Kidney capillary endothelial cell (primary cell): ENCODE measurements at regions not wholly inside any gene's neighbourhood (a gene's known extent, or its start where the extent isn't known, plus 50 kb on each side); places are given as distances from the start of the nearest gene placed in this dataset.
A peak's percentile ranks its signal among the peaks of the same experiment; 100 is the strongest.
"Not testable (repeated sequence)": the region's sequence is repeated elsewhere in the genome, so short reads cannot be mapped to it uniquely, and the experiment has no call there.

Source experiments
- DNase-seq: peaks from one replicate; pipeline ENCODE4 v3.0.0-alpha.2; 2018; ENCODE audit warnings: low spot score

DNA sequence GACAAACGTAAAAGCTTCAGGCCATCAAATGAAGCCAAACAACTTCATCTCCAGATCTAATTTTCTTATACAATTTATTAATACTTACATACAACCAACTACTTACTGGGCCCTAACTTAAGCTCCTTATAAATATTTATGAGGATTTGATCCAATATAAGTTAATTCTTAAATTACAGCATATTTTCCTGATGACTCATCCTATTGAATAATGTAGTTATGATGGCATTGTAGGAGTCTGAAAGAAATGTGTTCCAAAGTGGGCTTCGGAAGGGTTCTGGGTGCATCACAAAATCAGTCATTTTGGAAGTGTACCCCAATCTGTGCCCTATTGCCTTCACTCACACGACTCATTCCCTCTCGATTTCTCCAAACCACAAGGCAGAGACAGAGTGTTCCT lies 455.1 kb upstream of the CTSO start:
- no peak for DNase-seq

GRCh38 chr4:156401371-156401770 lies 447.7 kb upstream of the CTSO start:
- DNase-seq: no peak

- DNase-seq: no peak
Measured at GRCh38 chr4:156396534-156396933, 442.9 kb upstream of the CTSO start.

- no peak for DNase-seq
Measured at GRCh38 chr4:156391325-156391653, 437.6 kb upstream of the CTSO start.

- no peak for DNase-seq
Measured at GRCh38 chr4:156390599-156391324, 437.1 kb upstream of the CTSO start.

- DNase-seq: no peak
Measured at GRCh38 chr4:156388826-156389225, 435.2 kb upstream of the CTSO start.

- no peak for DNase-seq
Measured at GRCh38 chr4:156378033-156378665, 424.5 kb upstream of the CTSO start.

GRCh38 chr4:156377036-156377710 lies 423.5 kb upstream of the CTSO start:
- no peak for DNase-seq

DNA sequence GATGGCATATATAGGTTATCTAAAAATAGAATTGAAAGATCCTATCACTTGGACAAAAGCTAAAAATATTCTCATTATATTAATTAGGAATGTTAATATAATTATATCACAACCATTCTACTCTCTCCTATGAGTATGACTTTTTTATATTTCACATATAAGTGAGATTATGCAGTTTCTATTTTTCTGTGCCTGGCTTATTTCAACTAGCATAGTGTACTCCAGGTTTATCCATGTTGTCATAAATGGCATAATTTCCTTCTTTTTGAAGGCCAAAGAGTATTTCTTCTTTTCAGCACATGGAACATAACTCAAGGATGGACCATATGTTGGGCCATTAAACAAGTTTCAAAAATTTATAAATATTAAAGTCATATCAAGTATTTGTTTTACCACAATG lies 421.2 kb upstream of the CTSO start:
- no peak for DNase-seq

DNA sequence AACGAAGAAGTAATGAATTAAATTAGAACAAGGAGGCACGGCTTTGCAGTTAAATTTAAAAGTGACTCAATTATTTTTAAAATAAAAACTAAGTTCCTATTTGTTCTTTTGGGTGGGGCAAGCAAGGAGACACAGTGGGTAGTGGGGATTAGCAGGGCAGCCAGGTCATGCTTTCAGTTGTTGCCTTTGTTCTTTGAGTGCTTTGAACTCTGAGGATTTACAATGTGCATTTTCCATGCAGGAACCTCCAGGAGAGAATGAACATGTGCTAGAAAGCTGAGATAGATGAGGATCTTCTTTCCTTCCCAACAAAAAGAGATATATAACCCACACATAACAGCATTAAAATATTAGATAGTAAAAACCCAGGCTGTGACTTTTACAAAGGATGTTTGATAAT lies 420.4 kb upstream of the CTSO start:
- DNase-seq: no peak

DNA sequence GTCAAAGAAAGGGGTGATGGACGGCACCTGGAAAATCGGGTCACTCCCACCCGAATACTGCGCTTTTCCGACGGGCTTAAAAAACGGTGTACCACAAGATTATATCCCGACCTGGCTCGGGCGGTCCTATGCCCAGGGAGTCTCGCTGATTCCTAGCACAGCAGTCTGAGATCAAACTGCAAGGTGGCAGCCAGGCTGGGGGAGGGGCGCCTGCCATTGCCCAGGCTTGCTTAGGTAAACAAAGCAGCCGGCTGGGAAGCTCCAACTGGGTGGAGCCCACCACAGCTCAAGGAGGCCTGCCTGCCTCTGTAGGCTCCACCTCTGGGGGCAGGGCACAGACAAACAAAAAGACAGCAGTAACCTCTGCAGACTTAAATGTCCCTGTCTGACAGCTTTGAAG lies 413.8 kb upstream of the CTSO start:
- not testable (repeated sequence) for DNase-seq

- no peak for DNase-seq
Measured at GRCh38 chr4:156362581-156362980, 408.9 kb upstream of the CTSO start.

DNA sequence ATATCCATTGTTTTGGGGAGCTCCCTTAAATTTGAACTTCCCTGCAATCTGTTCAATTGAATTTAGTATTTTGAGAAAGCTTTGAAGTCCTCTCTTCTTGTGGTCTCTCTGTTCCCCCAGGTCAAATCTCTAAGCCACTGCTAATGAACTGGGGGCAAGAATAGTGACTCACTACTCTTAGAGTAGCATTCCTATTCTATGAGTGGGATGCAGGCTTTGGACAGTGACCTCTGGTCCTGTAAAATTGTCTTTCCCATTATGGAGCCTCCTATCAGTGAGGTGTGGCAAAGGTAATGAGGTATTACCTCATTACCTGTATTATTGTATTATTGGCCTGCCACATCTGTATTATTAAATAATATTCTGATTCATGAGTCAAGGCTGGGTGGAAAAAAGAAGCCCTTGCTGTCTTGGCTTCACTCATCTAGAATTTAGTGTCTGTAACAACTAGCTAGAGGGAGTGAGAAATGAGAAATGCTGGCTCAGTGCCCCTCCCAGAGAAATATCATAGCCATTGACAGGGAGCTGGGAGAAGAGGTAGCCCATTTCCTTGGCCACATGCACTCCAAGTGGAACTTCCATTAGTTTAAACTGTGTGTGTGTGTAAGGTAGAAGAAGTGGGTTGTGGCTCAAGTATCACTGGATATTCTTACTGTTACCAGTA lies 393.9 kb upstream of the CTSO start:
- DNase-seq: no peak

GRCh38 chr4:156346959-156347385 lies 393.3 kb upstream of the CTSO start:
- no peak for DNase-seq

DNA sequence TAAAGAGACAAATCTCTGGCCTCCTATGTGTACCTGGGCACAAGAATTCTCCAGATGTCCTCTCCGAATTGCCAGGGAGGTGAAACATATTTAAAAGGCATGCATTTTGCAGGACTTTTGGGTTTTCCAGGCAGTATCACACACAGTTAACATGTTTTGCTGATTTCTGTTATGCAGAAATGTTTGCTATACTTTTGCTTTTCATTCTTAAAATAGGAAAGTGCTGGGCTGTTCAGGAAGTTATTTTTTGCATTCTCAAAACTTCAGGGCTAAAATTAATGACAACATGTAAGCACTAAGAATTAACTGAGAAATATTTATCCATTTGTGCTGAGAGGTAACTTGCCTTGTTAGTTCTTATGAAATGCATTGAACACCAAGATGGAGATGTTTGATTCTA lies 390.7 kb upstream of the CTSO start:
- no peak for DNase-seq

DNA sequence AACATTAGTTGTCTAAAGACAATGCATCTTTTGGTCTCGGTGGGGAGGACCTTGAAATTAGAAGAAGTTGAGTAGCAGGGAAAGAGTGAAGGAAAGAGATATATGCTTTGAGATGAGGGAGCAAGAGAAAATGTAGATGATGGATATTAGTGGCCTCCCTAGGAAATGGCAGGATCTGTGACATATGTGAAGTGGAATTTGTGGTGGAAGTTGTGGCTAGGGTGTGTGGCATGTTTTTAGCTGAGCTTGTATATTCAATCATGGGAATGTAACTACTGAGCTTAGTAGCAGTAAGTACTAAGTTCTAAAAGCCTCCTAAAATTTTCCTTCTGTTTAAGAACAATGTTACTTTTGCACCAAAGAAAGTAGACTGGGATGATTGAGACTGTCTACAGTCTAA lies 382.8 kb upstream of the CTSO start:
- DNase-seq: no peak

DNA sequence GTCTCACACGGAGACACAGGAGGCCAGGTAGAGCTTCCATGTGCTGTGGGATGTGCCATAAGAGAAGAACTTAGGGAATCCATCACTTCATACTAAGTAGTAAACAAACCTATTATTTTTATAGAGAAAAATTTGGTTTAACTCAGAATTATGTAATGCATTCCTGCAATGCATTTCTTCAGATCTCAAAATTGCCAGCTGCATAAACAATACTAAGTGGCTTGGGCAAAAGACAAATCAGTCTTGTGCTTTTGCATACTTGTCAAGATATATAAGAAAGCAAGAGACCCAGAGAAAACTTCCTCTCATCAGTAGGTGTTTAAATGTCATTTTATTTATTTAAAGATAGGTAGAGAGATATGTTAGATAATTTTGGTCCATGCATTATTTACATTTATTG lies 382.1 kb upstream of the CTSO start:
- DNase-seq: no peak

GRCh38 chr4:156330436-156331031 lies 376.9 kb upstream of the CTSO start:
- DNase-seq: no peak

DNA sequence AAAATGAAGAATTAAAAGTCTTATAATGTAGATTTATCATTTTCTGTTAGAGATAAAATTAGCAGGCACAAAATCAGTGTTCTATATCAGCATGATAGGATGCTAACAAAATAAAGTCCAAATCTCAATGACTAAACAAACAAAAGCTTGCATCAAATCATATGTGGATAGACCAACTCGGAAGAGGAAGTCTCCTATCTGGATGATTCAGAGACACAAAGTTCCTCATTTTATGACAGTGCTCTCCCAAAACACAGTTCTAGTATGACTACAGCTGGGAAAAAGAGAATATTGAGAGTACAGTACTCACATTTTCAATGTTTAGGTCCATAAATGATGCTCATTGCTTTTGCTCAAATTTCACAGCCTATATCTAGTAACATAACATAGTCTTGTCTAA lies 376.1 kb upstream of the CTSO start:
- DNase-seq: no peak

DNA sequence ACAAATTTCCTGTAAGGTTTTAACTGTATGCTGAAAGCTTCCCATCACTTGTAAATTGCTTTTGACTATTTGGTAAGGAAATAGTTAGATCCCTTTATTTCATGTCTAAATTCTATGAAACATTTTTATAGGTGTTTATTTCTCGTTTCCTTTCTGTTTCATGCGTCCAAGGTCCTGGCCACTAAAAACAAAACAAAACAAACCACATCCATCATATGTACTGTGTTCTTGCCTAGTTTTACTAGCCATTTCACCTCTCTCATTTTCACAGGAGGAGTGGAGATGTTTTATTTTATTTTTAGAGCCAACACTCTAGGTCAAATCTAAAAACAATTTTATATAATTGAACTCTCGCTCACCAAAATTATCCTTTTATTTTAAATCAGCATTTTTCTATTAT lies 375.2 kb upstream of the CTSO start:
- no peak for DNase-seq

GRCh38 chr4:156326246-156326645 lies 372.6 kb upstream of the CTSO start:
- DNase-seq: no peak

GRCh38 chr4:156322592-156322991 lies 368.9 kb upstream of the CTSO start:
- DNase-seq: peak; percentile 3

GRCh38 chr4:156321203-156321602 lies 367.5 kb upstream of the CTSO start:
- no peak for DNase-seq
